Lung (tissue), 11 donors: ENCODE measurements at regions not wholly inside any gene's neighbourhood (a gene's known extent, or its start where the extent isn't known, plus 50 kb on each side); places are given as distances from the start of the nearest gene placed in this dataset.

Experiments
- ATAC-seq: fragments of 200-7000 bp; cut with Tn5 transposase; one replicate; pipeline ENCODE4 v1.9.1; 2020; ENCODE audit warnings: moderate number of reproducible peaks; ENCODE audit not compliant: insufficient read depth, low FRiP score
- DNase-seq, 3 donors: peaks; one replicate each; pipeline ENCODE4 v3.0.0-alpha.2; 2013 to 2017
- H3K27ac ChIP-seq, 2 donors: one replicate each; pipeline ENCODE4 v1.5.1; 2013; ENCODE audit warnings: mild to moderate bottlenecking in 2 of 2, moderate library complexity in 2 of 2, control low read depth in 1 of 2, inconsistent platforms in 1 of 2, low read depth in 1 of 2, low read length in 1 of 2
- H3K27me3 ChIP-seq, 3 donors: one replicate each; pipeline ENCODE4 v1.5.1; 2013; ENCODE audit warnings: low read length in 2 of 3; ENCODE audit not compliant: control insufficient read depth in 3 of 3, insufficient read depth in 3 of 3
- H3K36me3 ChIP-seq, 4 donors: one replicate each; pipeline ENCODE4 v1.5.1; 2013; ENCODE audit warnings: low read length in 4 of 4, mild to moderate bottlenecking in 1 of 4, moderate library complexity in 1 of 4; ENCODE audit not compliant: control insufficient read depth in 4 of 4, insufficient read depth in 4 of 4
- H3K4me1 ChIP-seq, 5 donors: one replicate each; pipeline ENCODE4 v1.5.1; 2013; ENCODE audit warnings: low read length in 5 of 5, mild to moderate bottlenecking in 2 of 5, moderate library complexity in 1 of 5; ENCODE audit not compliant: control insufficient read depth in 5 of 5, insufficient read depth in 5 of 5
- H3K4me3 ChIP-seq: one replicate; pipeline ENCODE4 v1.5.1; 2013; ENCODE audit warnings: mild to moderate bottlenecking, control low read depth, moderate library complexity
- H3K9ac ChIP-seq, 2 donors: one replicate each; pipeline ENCODE4 v1.5.1; 2013; ENCODE audit warnings: low read length in 2 of 2, control low read depth in 1 of 2; ENCODE audit not compliant: insufficient read depth in 1 of 2
- H3K9me3 ChIP-seq, 4 donors: one replicate each; pipeline ENCODE4 v1.5.1; 2013; ENCODE audit warnings: low read length in 3 of 4, mild to moderate bottlenecking in 1 of 4, moderate library complexity in 1 of 4; ENCODE audit not compliant: control insufficient read depth in 4 of 4, insufficient read depth in 3 of 4
- CTCF ChIP-seq: IDR thresholded peaks from 2 replicates; pipeline ENCODE4 v1.5.1; 2012; ENCODE audit warnings: mild to moderate bottlenecking; ENCODE audit errors: control extremely low read depth, extremely low read depth
- WGBS, 2 donors: extraction: QIAGEN DNeasy Blood & Tissue Kit; methylation state at CpG; one replicate each; pipeline ENCODE4 v1.1.7; 2013; 5-methylcytosine and 5-hydroxymethylcytosine counted together
- donor health status: control.
- donor health status: control.
- donor health status: Bipolar disorder and iron deficiency.
- donor health status: healthy.
- donor health status: DM: yes; HTN: yes; CAD: no.

DNA sequence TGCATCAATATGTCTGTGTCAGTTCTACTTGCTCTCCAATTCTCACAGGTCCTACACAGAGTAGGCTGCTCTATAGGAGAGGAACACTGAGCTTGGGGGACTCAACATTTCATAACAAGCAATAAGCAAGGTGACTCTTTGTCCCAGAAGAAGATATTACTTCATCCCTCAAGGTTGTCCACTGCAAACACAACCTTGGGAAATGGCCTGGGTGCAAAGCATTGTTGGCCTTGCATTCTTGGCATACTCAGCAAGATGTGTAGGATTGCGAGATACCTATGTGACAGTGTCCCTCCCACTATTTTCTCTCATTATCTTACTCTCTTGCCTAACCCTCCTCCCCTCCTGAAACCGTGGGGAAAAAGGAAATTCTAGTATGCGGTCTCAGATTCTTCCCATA is 169.8 kb upstream of the FREM1 start:
- WGBS, 2 donors = 68 to 83% methylated on average over 3 of the region's 3 CpGs
- no peak overlapping the region for H3K27ac ChIP-seq

DNA sequence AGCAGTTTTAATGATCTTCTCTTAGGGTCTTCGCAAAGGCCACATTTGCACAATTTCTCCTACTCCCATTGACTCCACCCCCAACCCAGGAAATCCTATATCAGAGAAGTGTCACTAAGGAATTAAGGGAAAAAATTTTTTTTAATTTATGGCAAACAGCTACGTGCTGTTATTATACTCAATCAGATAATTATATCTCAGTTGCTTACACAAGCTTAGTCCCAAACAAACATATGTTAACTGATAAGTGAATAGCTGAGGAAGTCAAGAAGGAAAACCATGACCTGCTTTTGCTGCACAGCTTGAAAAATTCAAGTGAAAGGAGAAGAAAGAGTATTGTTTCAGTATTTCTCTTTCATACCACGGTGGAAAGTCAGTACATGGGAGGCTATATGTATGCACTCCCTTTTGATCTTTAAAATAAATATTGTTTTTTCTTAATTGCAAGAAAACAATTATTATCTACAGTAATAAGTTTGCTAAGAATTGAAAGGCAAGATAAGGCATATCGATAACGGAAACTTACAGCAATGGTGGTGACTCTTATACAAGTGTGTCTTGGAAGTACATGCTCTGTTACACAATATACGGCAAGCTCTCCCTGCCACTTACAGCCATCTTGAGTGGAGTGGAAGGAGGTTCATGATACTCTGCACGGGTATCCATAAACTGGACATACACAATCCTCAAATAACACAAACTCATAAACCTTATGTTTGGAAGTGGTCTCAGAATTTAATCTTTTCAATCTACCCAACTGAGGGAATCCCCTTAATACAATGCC is 167.9 kb upstream of the FREM1 start:
- Histone ChIP-seq H3K36me3 (no peaks in the 10 kb centered on the region), H3K4me1 (peaks cover 0 to 23% (median 2%) of the 10 kb centered on the region in 5 donors), H3K9ac (peak overlapping the region in 1 of 2 donors; percentile 11), H3K27me3 (no peaks in the 10 kb centered on the region), H3K9me3 (no peaks in the 10 kb centered on the region), H3K4me3 (no peak overlapping the region), H3K27ac (no peak overlapping the region)
- 48 to 62% methylated on average over 7 of the region's 7 CpGs for WGBS, 2 donors
- ATAC-seq = no peak
- peak; percentile 18 to 89 (median 87) for DNase-seq
- TF ChIP-seq CTCF = no peak

More for the DNA sequence above, 169.8 kb upstream of the FREM1 start:
- no peak overlapping the region for H3K9ac ChIP-seq
- H3K9me3 ChIP-seq = no peaks in the 10 kb centered on the region
- no peak overlapping the region for H3K4me3 ChIP-seq
- TF ChIP-seq CTCF = no peak
- DNase-seq = no peak
- H3K36me3 ChIP-seq = no peaks in the 10 kb centered on the region
- H3K4me1 ChIP-seq = peaks cover 0 to 23% (median 2%) of the 10 kb centered on the region in 5 donors
- no peaks in the 10 kb centered on the region for H3K27me3 ChIP-seq
- no peak for ATAC-seq

GRCh38 chr9:15073620-15074019 is 163.4 kb upstream of the FREM1 start:
- Histone ChIP-seq H3K36me3 (no peaks in the 10 kb centered on the region), H3K9ac (no peak overlapping the region), H3K4me1 (peaks cover 0 to 25% (median 0%) of the 10 kb centered on the region in 5 donors), H3K9me3 (no peaks in the 10 kb centered on the region), H3K27ac (no peak overlapping the region), H3K4me3 (no peak overlapping the region), H3K27me3 (no peaks in the 10 kb centered on the region)
- ATAC-seq (no peak), DNase-seq (no peak)
- TF ChIP-seq CTCF = no peak
- 71 to 91% methylated on average over 2 of the region's 2 CpGs for WGBS, 2 donors
